ENCODE measurements at regions not wholly inside any gene's neighbourhood (a gene's known extent, or its start where the extent isn't known, plus 50 kb on each side); places are given as distances from the start of the nearest gene placed in this dataset.

DNA sequence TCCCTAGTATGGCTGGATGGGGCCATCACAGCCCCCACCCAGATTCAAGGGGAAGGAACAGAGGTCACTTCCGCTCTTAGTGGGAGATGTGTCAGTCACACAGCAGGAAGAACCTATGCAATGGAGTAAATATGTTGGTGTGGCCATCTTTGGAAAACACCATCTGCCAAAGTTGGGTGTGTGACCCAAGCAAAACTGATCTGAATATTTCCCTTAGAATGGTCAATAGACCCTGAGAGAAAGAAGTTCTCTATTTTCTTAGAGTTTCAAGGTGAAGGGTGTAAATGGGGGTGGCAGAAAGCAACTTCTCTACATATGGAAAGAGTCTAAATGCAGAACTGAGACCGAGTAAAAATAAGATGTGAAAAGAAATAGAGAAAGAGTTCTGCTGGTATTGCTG is 212.7 kb downstream of the ESM1 start:
- DNase-seq (ENCODE audit: extremely low spot score), result no peak
- intact Hi-C loops (cut with DNase I), result no loop called here
- H3K27me3 ChIP-seq, result no peaks in the 10 kb centered on the region
- H3K36me3 ChIP-seq, result no peaks in the 10 kb centered on the region
- no peak for TF ChIP-seq CTCF (IDR thresholded peaks at IDR 0.05)
- TF ChIP-seq POLR2A (IDR thresholded peaks at IDR 0.05; ENCODE audit: low read depth), result no peak
- TF ChIP-seq EP300 (IDR thresholded peaks at IDR 0.05), result no peak
- no peak for TF ChIP-seq POLR2AphosphoS5 (IDR thresholded peaks at IDR 0.05)
- no peak overlapping the region for H3K4me3 ChIP-seq
- 74% methylated on average over 2 of the region's 2 CpGs for WGBS
- no peaks in the 10 kb centered on the region for H3K4me1 ChIP-seq
- no peaks in the 10 kb centered on the region for H3K9me3 ChIP-seq
- no peak overlapping the region for H3K27ac ChIP-seq (replicated peaks in 1 of 4)

- H3K27me3 ChIP-seq, result no peaks in the 10 kb centered on the region
- DNase-seq (ENCODE audit: extremely low spot score), result no peak
- TF ChIP-seq EP300 (IDR thresholded peaks at IDR 0.05) (no peak), POLR2AphosphoS5 (IDR thresholded peaks at IDR 0.05) (no peak), POLR2A (IDR thresholded peaks at IDR 0.05; ENCODE audit: low read depth) (no peak), CTCF (IDR thresholded peaks at IDR 0.05) (no peak)
- WGBS, result 77% methylated on average over 3 of the region's 3 CpGs
- H3K36me3 ChIP-seq, result no peaks in the 10 kb centered on the region
- H3K4me3 ChIP-seq, result no peak overlapping the region
- H3K4me1 ChIP-seq, result no peaks in the 10 kb centered on the region
- intact Hi-C loops (cut with DNase I), result no loop called here
- no peak overlapping the region for H3K27ac ChIP-seq (replicated peaks in 1 of 4)
- H3K9me3 ChIP-seq, result no peaks in the 10 kb centered on the region
Measured at GRCh38 chr5:54772231-54772630, 213.2 kb downstream of the ESM1 start.

DNA sequence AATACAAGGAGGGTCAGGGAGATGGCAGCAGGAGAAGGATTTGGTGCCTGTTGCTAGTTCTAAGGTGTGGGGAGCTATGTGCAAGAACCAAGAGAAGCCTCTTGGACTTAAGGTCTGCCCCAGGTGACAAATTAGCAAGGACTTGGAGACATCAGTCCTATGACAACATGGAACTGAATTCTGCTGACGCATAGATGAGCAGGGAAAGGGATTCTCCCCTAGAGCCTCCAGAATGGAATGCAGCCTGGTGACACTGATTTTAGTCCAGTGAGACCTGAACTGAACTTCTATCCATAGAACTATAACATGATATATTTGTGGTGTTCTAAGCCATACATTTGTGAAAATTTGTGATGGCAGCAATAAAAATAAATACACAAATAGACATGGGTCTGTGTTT is 215.6 kb downstream of the ESM1 start:
- no peak for DNase-seq (ENCODE audit: extremely low spot score)
- Histone ChIP-seq H3K27me3 (no peaks in the 10 kb centered on the region), H3K4me3 (no peak overlapping the region), H3K9me3 (no peaks in the 10 kb centered on the region), H3K4me1 (no peaks in the 10 kb centered on the region), H3K36me3 (no peaks in the 10 kb centered on the region), H3K27ac (replicated peaks in 1 of 4) (no peak overlapping the region)
- TF ChIP-seq POLR2AphosphoS5 (IDR thresholded peaks at IDR 0.05), result no peak
- no peak for TF ChIP-seq EP300 (IDR thresholded peaks at IDR 0.05)
- no peak for TF ChIP-seq POLR2A (IDR thresholded peaks at IDR 0.05; ENCODE audit: low read depth)
- no peak for TF ChIP-seq CTCF (IDR thresholded peaks at IDR 0.05)
- intact Hi-C loops (cut with DNase I), result no loop called here
- WGBS, result 92% methylated on average over 1 of the region's 1 CpG

- 79% methylated on average over 6 of the region's 6 CpGs for WGBS
Measured at GRCh38 chr5:54769072-54769471, 216.3 kb downstream of the ESM1 start.

More at GRCh38 chr5:54769072-54769471, 216.3 kb downstream of the ESM1 start:
- H3K36me3 ChIP-seq, result no peaks in the 10 kb centered on the region
- intact Hi-C loops (cut with DNase I), result no loop called here
- no peak for DNase-seq (ENCODE audit: extremely low spot score)
- H3K9me3 ChIP-seq, result no peaks in the 10 kb centered on the region
- no peak overlapping the region for H3K27ac ChIP-seq (replicated peaks in 1 of 4)
- no peak overlapping the region for H3K4me3 ChIP-seq
- H3K27me3 ChIP-seq, result no peaks in the 10 kb centered on the region
- no peak for TF ChIP-seq EP300 (IDR thresholded peaks at IDR 0.05)
- no peak for TF ChIP-seq CTCF (IDR thresholded peaks at IDR 0.05)
- TF ChIP-seq POLR2AphosphoS5 (IDR thresholded peaks at IDR 0.05), result no peak
- TF ChIP-seq POLR2A (IDR thresholded peaks at IDR 0.05; ENCODE audit: low read depth), result no peak
- H3K4me1 ChIP-seq, result no peaks in the 10 kb centered on the region

Measured in esophagus muscularis mucosa (tissue), 4 donors.